ENCODE measurements at regions not wholly inside any gene's neighbourhood (a gene's known extent, or its start where the extent isn't known, plus 50 kb on each side); places are given as distances from the start of the nearest gene placed in this dataset.
"Not testable (repeated sequence)": the region's sequence is repeated elsewhere in the genome, so short reads cannot be mapped to it uniquely, and the experiment has no call there.

GRCh38 chr11:29063630-29064361 is 953.0 kb downstream of the KCNA4 start:
- DNase-seq (ENCODE audit: low read depth in 2 of 2) = no peak

- DNase-seq (ENCODE audit: low read depth in 2 of 2) = no peak
These were observed 953.3 kb downstream of the METTL15 start for GRCh38 chr11:29061452-29061851.

GRCh38 chr11:29056487-29056886 is 948.3 kb downstream of the METTL15 start:
- DNase-seq (ENCODE audit: low read depth in 2 of 2) = not testable (repeated sequence)

GRCh38 chr11:29051935-29052334 is 943.7 kb downstream of the METTL15 start:
- DNase-seq (ENCODE audit: low read depth in 2 of 2) = no peak

GRCh38 chr11:29050962-29051361 is 942.8 kb downstream of the METTL15 start:
- DNase-seq (ENCODE audit: low read depth in 2 of 2) = not testable (repeated sequence)

GRCh38 chr11:29040489-29040888 is 932.3 kb downstream of the METTL15 start:
- no peak for DNase-seq (ENCODE audit: low read depth in 2 of 2)

- no peak for DNase-seq (ENCODE audit: low read depth in 2 of 2)
These were observed 924.4 kb downstream of the METTL15 start for GRCh38 chr11:29032384-29033149.

- DNase-seq (ENCODE audit: low read depth in 2 of 2) = no peak
These were observed 921.3 kb downstream of the METTL15 start for GRCh38 chr11:29029452-29029851.

GRCh38 chr11:29027436-29027835 is 919.2 kb downstream of the METTL15 start:
- no peak for DNase-seq (ENCODE audit: low read depth in 2 of 2)

GRCh38 chr11:29026286-29026685 is 918.1 kb downstream of the METTL15 start:
- DNase-seq (ENCODE audit: low read depth in 2 of 2) = no peak

- DNase-seq (ENCODE audit: low read depth in 2 of 2) = no peak
These were observed 916.8 kb downstream of the METTL15 start for GRCh38 chr11:29025001-29025400.

GRCh38 chr11:29024386-29024785 is 916.2 kb downstream of the METTL15 start:
- DNase-seq (ENCODE audit: low read depth in 2 of 2) = no peak

GRCh38 chr11:29023761-29024160 is 915.6 kb downstream of the METTL15 start:
- no peak for DNase-seq (ENCODE audit: low read depth in 2 of 2)

- no peak for DNase-seq (ENCODE audit: low read depth in 2 of 2)
These were observed 914.5 kb downstream of the METTL15 start for GRCh38 chr11:29022676-29023075.

GRCh38 chr11:29019960-29020683 is 911.9 kb downstream of the METTL15 start:
- DNase-seq (ENCODE audit: low read depth in 2 of 2) = no peak

- peak; percentile 39 to 40 for DNase-seq (ENCODE audit: low read depth in 2 of 2)
These were observed 910.4 kb downstream of the METTL15 start for GRCh38 chr11:29018631-29019030.

- DNase-seq (ENCODE audit: low read depth in 2 of 2) = no peak
These were observed 909.8 kb downstream of the METTL15 start for GRCh38 chr11:29017941-29018340.

GRCh38 chr11:29012507-29012906 is 904.3 kb downstream of the METTL15 start:
- no peak for DNase-seq (ENCODE audit: low read depth in 2 of 2)

GRCh38 chr11:29009426-29009825 is 901.2 kb downstream of the METTL15 start:
- peak; percentile 35 to 48 for DNase-seq (ENCODE audit: low read depth in 2 of 2)

GRCh38 chr11:29008481-29008880 is 900.3 kb downstream of the METTL15 start:
- no peak for DNase-seq (ENCODE audit: low read depth in 2 of 2)

GRCh38 chr11:29006668-29007067 is 898.5 kb downstream of the METTL15 start:
- DNase-seq (ENCODE audit: low read depth in 2 of 2) = no peak

- DNase-seq (ENCODE audit: low read depth in 2 of 2) = no peak
These were observed 897.3 kb downstream of the METTL15 start for GRCh38 chr11:29005401-29005980.
